Frontal cortex (tissue), 3 donors: ENCODE measurements at regions not wholly inside any gene's neighbourhood (a gene's known extent, or its start where the extent isn't known, plus 50 kb on each side); places are given as distances from the start of the nearest gene placed in this dataset.
"Not testable (repeated sequence)": the region's sequence is repeated elsewhere in the genome, so short reads cannot be mapped to it uniquely, and the experiment has no call there.

Source experiments
- DNase-seq, 2 donors: peaks; one replicate each; pipeline ENCODE4 v3.0.0; 2012; ENCODE audit warnings: low spot score in 2 of 2
- FAIRE-seq: peaks from 2 replicates; lab custom pipeline; 2012; peaks lifted over from hg19 to GRCh38; lab: Jason Lieb, UNC
- donor health status: control.
- donor health status: control.
- donor health status: control.

DNA sequence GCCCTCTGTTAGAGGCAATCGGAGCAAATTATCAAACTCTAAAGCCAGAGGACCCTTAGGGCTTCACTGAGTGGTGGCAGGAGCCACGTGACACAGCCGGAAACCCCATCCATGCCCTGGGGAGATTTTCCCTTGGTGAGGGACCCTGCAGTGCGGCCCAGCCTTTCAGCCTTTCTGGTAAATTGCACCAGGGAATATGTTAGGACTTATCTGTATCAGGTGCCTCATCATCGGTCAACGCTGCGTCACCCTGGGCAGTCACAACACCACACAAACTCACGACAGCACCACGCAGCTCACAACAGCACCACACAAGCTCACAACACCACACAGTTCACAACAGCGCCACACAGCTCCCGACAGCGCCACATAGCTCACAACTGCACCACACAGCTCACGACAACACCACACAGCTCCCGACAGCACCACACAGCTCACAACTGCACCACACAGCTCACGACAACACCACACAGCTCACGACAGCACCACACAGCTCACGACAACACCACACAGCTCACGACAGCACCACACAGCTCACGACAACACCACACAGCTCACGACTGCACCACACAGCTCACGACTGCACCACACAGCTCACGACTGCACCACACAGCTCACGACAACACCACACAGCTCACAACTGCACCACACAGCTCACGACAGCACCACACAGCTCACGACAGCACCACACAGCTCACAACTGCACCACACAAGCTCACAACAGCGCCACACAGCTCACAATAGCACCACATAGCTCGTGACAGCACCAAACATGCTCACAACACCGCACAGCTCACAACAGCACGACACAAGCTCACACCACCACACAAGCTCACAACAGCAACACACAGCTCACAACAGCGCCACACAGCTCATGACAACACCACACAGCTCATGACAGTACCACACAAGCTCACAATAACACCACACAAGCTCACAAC, 199.0 kb downstream of the DLL1 start:
- FAIRE-seq = no peak
- no peak for DNase-seq

DNA sequence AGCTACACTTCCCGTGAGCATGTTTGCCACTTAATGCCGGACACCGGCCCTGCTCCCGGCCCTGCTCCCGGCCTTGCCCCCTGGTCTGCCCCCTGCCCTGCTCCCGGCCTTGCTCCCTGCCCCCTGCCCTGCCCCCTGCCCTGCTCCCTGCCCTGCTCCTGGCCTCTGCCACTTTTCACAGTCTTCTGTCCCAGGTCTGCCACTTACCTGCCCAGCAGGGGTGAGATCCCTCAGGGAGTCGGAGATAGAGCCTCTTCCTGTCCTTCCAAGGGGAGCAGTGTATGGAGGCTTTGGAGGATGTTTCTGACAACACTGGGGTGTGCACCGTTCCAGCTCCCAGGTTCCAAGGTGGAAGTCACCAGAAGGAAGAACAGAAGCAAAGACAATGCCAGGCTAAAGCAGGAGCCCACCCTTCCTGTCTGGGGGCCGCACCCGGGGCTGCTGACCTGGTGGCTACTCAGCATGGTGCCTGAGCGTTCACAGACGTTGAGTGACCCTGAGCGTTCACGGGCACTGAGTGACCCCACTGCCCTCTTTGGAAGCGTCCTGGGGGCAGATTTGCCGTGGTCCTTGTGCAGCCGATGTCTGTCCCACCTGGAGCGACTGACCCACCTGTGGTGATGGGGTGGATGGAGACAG, 199.8 kb downstream of the DLL1 start:
- DNase-seq (no peak), FAIRE-seq (no peak)

DNA sequence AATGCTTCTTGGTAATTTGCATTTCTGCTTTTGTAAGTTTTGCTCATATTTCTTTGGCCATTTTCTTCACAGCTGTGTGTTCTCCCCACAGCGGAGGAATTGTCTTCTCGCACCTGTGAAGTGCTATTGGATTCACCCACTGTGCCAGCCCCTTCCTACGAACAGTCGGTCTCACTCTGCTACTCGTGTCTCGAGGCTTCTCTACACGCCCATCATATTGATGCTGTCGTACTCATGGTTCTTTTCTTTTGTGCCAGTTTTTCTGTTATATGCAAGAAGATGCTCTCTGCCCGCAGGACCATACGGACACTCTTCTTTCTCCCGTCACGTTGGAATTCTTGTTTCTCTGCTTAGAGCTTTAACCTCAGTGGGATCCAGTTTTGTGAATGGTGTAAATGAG, 200.3 kb downstream of the DLL1 start:
- DNase-seq (no peak), FAIRE-seq (no peak)

DNA sequence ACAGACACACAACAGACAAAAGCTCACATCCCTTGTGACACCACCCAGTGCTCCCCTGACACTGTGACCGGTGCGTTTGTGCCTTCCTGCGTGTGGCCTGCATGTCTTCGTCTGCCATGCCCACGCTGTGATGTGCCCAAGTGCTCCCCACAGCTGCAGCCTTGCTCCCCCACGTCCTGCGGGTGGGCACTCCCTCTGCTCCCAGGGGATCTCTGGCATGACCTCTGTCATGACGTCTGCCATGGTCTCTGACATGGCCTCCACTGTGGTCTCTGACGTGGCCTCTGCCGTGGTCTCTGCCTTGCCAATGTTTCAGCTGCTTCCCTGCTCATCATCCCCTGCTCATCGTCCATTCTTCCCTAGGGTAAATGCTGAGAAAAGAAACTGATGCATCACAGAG, 200.9 kb downstream of the DLL1 start:
- FAIRE-seq (no peak), DNase-seq (no peak)

DNA sequence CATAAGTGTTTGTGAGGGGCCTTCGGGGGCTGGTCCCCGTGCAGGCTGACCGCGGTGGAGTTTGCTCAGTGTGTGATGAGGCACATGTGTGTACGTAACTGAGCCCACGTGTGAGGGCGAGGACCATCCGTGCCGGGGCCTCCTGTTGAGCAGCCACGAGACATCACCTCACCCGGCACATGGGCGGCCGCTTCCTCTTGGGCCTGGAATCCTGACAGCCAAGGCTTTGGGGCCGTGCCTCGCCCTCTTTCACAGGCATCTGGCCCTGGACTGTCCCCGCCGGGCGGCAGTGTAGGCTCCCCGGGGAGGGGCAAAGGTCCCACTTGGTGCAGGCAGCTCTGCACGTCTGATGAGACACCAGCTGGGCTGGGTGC, 202.3 kb downstream of the DLL1 start:
- FAIRE-seq = no peak
- no peak for DNase-seq

DNA sequence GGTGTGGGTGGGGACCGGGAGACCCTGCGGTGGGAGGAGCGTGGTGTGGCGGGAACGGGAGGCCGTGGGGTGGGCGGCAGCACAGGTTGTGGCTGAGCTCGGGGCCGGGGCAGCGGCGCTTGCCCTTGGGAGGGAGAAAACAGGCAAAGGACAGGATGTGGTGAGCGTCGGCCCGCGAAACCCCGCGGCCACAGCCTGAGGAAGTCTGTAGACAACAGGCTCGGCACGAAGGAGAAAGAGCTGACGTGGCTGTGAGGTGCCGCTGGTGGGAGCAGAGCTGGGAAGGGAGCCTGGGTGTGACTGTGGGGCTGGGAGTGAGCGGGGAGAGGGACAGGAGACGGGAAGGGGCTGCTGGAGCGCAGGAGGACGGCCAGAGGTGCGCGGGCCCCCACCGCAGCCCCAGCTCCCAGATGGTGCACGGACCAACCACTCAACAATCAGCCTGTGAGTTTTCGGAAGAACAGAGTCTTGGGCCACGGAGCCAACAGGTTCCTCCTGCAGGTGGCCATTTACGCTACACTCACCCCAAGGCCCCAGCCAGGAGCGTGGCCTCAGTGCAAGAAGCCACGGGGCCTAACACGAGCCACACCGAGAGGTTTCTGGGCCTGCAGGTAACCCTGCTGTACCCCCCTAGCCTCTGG, 202.8 kb downstream of the DLL1 start:
- FAIRE-seq (no peak), DNase-seq (peak in 1 of 2 donors; percentile 58)

DNA sequence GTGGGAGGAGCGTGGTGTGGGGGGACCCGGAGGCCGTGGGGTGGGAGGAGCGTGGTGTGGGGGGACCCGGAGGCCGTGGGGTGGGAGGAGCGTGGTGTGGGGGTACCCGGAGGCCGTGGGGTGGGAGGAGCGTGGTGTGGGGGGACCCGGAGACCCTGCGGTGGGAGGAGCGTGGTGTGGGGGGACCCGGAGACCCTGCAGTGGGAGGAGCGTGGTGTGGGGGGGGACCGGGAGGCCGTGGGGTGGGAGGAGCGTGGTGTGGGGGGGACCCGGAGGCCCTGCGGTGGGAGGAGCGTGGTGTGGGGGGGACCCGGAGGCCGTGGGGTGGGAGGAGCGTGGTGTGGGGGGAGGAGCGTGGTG, 203.5 kb downstream of the DLL1 start:
- not testable (repeated sequence) for FAIRE-seq, DNase-seq

DNA sequence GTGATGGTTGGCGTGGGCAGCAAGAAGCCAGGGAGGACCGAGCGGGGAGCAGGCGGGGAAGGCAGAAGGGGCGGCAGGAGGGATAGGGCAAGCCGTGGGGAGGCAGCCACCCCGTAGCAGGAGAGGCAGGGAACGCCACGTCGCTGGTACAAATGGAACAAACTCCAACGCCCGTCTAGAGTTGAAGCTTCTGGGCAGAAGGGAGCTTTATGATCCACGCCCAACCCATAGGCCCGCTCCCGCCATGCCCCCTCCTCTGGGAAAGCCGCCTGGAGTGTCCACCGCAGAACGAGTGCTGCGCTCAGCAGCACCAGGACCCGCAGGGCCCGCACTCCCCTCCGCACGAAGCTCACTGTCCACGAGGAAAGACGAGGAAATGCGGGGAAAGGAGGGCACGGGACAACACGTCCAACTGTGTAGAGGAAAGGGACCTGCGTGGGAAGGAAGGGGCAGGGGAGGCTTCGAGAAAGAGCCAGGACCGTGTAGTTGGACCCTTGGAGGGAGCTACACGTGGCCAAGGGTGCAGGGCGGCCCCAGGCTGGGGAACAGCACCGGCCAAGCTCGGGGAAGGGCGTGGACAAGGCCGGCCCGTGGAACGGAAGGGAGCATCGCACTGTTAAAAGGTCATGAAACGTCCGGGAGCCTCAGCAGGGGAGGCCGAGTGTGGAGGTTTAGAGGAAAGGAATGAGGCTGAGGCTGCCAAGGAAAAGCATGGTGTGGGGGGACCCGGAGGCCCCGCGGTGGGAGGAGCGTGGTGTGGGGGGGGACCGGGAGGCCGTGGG, 204.0 kb downstream of the DLL1 start:
- DNase-seq (no peak), FAIRE-seq (no peak)

DNA sequence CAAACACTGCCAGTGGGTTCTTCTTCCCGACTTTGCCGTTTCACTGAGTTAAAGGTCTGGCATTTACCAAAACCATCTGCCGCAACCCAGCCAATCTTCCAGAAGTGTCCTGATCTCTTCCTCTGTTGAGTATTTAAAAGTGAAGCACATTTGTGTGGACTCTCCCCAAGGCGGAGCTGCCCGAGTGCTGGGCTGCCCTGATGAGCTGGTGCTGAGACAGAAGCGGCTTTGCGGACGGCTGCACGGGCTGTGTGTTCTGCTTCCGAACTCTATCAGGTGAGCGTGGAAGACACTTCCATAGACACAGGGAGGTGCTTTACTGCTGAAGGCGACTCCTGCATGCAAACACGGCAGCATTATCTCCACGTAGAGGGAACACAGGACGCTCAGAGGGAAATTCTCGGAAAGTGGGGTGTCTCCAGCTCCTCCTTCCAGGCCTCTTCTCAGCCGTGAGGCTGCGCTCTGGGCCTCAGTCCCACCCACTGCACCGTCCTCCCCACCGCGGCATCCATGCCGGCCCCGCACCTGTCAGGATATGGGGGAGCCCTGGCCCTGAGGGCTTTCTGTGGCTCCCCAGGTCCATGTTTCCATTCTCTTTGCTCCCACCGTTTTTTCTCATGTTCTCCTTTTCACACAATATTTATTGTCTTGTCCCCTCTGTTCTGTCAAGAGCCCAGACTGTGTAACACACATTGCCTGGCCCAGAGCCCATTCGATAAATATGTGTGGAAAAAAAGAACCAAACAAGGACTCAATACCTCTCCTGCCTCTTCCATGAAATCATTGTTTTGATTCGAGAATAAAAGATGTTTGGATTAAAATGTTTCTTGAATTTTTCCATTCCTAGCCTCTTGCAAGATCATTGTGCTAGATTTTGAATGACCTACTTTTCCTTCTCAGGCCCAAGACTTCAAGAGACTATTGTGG, 205.1 kb downstream of the DLL1 start:
- no peak for FAIRE-seq
- DNase-seq = peak in 1 of 2 donors; percentile 62

DNA sequence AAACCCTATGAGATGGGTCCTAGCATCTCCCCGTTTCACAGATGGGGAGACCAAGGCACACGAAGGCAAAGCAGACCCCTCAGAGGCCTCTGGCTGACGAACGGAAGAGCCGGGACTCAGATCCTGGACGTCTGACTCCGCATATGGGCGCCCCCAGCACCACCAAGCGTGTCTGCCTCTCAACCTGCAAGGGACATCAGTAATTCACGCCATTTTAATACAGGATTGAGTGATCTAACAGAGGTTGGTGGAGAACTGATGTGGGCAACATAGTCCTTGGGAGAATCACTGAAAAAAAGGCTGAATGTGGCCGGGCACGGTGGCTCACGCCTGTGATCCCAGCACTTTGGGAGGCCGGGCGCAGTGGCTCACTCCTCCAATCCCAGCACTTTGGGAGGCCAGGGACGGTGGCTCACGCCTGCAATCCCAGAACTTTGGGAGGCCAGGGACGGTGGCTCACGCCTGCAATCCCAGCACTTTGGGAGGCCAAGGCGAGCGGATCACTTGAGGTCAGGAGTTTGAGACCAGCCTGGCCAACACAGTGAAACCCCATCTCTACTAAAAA, 206.6 kb downstream of the DLL1 start:
- FAIRE-seq = no peak
- DNase-seq = no peak

DNA sequence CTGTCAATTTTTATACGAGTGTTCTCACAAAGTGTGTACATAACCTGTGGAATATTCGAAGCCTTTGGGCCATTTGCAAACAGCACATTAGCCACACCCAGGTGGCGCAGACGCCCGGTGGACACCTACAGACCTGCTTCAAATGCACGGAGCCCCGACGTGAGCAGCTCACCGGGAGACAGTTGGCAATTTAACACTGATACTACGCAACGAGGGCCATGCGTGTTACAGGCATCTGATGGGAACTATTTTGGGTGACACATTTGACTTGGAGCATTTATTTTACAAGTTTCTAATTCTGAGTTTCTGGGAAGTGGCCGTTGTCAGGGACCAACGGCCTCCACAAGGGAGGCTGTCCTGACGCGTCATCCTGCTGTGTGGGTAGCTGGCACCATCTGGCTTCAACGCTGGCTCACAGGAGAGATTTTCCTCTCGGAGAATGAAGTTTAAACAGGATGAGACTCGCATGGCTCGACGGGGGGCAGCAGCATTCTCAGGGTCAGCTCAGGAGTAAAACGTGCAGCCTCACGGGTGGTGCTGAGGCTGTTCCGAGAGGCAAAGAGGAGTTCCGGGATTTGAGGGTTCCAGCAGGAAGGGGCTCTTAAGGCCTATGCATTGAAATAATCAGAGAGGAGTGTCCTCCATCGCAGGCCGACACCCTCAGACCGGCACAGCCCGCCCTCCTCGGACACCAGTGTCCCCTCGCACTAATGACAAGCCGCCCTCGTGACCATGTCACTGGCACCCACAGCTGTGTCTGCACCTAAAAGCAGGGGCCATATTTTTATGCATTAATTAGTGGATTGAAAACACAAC, 207.4 kb downstream of the DLL1 start:
- DNase-seq (no peak), FAIRE-seq (no peak)

DNA sequence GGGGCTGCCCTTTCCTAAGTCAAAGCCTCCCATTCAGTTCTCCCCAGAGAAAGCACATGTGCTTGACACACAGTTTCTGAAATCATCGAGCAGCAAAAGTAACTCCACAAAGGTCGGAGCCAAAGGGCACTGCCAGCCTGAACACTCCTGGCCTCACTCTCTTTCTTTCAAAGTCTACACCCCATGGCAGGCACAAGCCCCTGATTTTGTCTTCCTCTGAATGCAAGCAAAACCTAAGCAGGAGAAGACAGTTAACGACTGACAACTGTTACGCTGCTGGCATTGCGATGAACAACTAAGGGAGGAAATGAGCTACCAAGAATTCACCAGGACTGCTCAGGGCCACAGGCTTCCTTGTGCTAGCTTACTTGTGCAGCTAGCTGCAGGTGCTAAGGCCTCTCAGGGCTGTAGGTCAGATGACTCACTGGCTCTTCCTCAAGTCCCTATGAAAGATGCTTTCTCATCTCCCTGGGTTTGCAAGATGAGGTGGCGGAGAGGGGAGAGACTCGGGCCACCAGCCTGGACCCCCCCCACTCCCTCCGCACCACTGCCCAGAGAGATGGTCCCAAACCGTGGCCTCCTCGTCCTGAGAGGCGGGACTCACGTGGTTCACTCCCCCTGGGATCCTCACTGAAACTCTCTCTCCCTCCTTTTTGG, 208.2 kb downstream of the DLL1 start:
- DNase-seq (no peak), FAIRE-seq (no peak)

DNA sequence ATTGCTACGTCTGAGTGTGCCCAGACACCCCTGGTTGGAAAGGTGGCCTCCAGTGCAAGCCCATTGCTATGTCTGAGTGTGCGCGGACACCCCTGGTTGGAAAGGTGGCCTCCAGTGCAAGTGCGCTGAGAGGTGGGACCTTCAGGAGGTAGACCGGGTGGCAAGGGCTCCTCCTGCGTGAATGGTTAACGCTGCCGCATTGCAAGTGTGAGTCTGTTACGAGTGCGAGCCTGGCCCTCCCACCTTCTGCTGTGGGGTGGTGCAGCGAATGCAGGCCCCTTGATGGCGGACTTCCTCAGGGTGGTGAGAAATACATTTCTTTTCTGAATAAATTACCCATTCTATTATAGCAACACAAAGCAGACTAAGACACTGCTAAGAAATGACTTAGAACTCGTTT, 208.8 kb downstream of the DLL1 start:
- FAIRE-seq = no peak
- DNase-seq = no peak

DNA sequence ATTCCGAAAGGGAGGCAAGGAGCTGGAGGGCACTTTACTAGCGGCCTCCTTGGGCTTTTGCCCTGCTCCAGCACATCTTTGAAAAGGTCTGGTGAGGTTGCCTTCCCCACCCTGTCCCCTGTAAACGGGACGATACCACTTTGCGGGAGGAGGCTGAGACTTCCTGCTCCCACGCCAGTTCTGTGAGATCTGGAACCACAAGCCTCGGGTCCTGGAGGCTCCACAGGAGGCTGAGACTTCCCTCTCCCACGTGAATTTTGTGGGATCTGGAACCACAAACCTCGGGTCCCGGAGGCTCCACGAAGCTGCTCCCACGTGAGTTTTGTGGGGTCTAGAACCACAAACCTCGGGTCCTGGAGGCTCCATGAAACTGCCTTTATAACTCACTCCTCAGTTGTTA, 209.3 kb downstream of the DLL1 start:
- no peak for DNase-seq
- FAIRE-seq = no peak

DNA sequence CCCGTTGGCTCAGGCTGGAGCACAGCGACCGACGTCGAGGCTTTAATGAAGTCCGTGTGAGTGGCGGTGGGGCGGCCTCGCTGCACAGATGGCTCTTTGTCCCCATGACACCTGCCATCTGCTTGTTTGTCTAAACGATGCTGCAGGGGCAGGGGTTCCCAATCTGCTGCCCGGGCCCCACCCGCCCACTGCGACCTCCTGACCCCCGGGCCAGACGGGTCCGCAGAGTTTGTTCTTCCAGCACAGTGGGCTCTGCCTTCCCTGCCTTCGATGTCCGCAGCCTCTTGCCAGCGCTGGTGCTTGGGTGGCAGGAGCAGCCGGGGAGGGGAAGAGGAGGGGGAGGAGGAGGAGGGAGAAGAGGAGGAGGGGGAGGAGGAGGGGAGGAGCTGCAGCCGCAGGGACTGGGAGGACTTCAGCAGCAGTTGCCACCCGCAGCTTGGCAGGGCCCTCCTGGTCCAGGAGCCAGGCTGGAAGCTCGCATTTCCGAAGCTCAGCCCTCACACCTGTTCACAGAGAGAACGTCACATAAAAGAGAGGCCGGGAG, 210.0 kb downstream of the DLL1 start:
- FAIRE-seq (no peak), DNase-seq (peak in 1 of 2 donors; percentile 59)

DNA sequence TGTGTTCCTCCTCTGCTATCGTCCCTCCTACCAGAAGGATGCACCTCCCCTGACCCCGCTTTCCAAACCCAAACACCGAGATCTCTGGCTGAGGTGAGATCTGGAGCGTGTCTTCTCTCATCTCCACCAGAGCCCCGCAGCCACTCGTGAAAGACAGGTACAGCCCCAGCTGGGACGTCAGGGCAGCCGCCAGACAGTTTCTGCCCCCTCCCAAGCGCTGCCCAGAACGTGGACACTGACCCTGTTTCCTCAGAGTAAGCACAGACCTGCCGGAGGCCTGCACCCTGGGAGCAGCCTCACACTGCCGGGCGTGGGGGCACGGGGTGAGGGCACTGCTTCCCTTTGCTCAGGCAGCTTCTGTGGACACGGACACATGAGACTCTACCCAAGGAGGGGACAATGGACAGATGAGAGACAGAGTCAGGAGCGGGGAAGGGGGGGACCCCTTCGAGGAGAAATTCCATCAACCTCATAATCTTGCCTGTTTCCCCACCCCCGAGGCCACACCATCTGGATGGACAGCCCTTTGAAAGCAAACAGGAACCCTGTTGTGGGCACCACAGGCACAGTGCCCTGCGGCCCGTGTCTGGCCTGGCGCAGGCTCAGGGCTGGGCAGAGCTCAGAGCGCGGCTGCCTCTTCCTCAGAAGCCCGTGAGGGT, 210.6 kb downstream of the DLL1 start:
- FAIRE-seq (no peak), DNase-seq (no peak)
